ENCODE measurements at regions not wholly inside any gene's neighbourhood (a gene's known extent, or its start where the extent isn't known, plus 50 kb on each side); places are given as distances from the start of the nearest gene placed in this dataset.
A peak's percentile ranks its signal among the peaks of the same experiment; 100 is the strongest.
"Not testable (repeated sequence)": the region's sequence is repeated elsewhere in the genome, so short reads cannot be mapped to it uniquely, and the experiment has no call there.

GRCh38 chr3:150136242-150136641, 165.5 kb upstream of the PFN2 start:
- H3K36me3 ChIP-seq (ENCODE audit: control insufficient read depth, insufficient read depth, low read length), result no peaks in the 10 kb centered on the region
- no peak overlapping the region for H3K4me3 ChIP-seq (ENCODE audit: low read depth, low read length)
- H3K9ac ChIP-seq (ENCODE audit: low read length), result no peak overlapping the region
- no peaks in the 10 kb centered on the region for H3K9me3 ChIP-seq (ENCODE audit: control insufficient read depth, insufficient read depth, low read depth, low read length)
- peaks cover 17% of the 10 kb centered on the region for H3K4me1 ChIP-seq (ENCODE audit: control insufficient read depth, insufficient read depth, low read length)
- no peak overlapping the region for H3K27ac ChIP-seq (ENCODE audit: low read depth, low read length)
- H3K27me3 ChIP-seq (ENCODE audit: control insufficient read depth, insufficient read depth, low read length), result no peaks in the 10 kb centered on the region

- H3K27me3 ChIP-seq (ENCODE audit: control insufficient read depth, insufficient read depth, low read length), result no peaks in the 10 kb centered on the region
- no peaks in the 10 kb centered on the region for H3K36me3 ChIP-seq (ENCODE audit: control insufficient read depth, insufficient read depth, low read length)
- no peak overlapping the region for H3K9ac ChIP-seq (ENCODE audit: low read length)
- H3K9me3 ChIP-seq (ENCODE audit: control insufficient read depth, insufficient read depth, low read depth, low read length), result no peaks in the 10 kb centered on the region
- H3K27ac ChIP-seq (ENCODE audit: low read depth, low read length), result no peak overlapping the region
- peaks cover 26% of the 10 kb centered on the region for H3K4me1 ChIP-seq (ENCODE audit: control insufficient read depth, insufficient read depth, low read length)
- no peak overlapping the region for H3K4me3 ChIP-seq (ENCODE audit: low read depth, low read length)
Observed at GRCh38 chr3:150135287-150135721, 164.6 kb upstream of the PFN2 start.

GRCh38 chr3:150133293-150133692, 162.6 kb upstream of the PFN2 start:
- no peaks in the 10 kb centered on the region for H3K27me3 ChIP-seq (ENCODE audit: control insufficient read depth, insufficient read depth, low read length)
- H3K27ac ChIP-seq (ENCODE audit: low read depth, low read length), result no peak overlapping the region
- no peak overlapping the region for H3K9ac ChIP-seq (ENCODE audit: low read length)
- H3K4me1 ChIP-seq (ENCODE audit: control insufficient read depth, insufficient read depth, low read length), result peaks cover 42% of the 10 kb centered on the region
- H3K9me3 ChIP-seq (ENCODE audit: control insufficient read depth, insufficient read depth, low read depth, low read length), result no peaks in the 10 kb centered on the region
- H3K36me3 ChIP-seq (ENCODE audit: control insufficient read depth, insufficient read depth, low read length), result no peaks in the 10 kb centered on the region
- H3K4me3 ChIP-seq (ENCODE audit: low read depth, low read length), result no peak overlapping the region

GRCh38 chr3:150132101-150132749, 161.5 kb upstream of the PFN2 start:
- no peak overlapping the region for H3K4me3 ChIP-seq (ENCODE audit: low read depth, low read length)
- no peaks in the 10 kb centered on the region for H3K36me3 ChIP-seq (ENCODE audit: control insufficient read depth, insufficient read depth, low read length)
- H3K4me1 ChIP-seq (ENCODE audit: control insufficient read depth, insufficient read depth, low read length), result peaks cover 42% of the 10 kb centered on the region
- H3K9me3 ChIP-seq (ENCODE audit: control insufficient read depth, insufficient read depth, low read depth, low read length), result no peaks in the 10 kb centered on the region
- H3K27me3 ChIP-seq (ENCODE audit: control insufficient read depth, insufficient read depth, low read length), result no peaks in the 10 kb centered on the region
- no peak overlapping the region for H3K9ac ChIP-seq (ENCODE audit: low read length)
- no peak overlapping the region for H3K27ac ChIP-seq (ENCODE audit: low read depth, low read length)

- Histone ChIP-seq H3K27me3 (ENCODE audit: control insufficient read depth, insufficient read depth, low read length) (no peaks in the 10 kb centered on the region), H3K36me3 (ENCODE audit: control insufficient read depth, insufficient read depth, low read length) (no peaks in the 10 kb centered on the region), H3K4me3 (ENCODE audit: low read depth, low read length) (no peak overlapping the region), H3K9ac (ENCODE audit: low read length) (no peak overlapping the region), H3K4me1 (ENCODE audit: control insufficient read depth, insufficient read depth, low read length) (peaks cover 42% of the 10 kb centered on the region), H3K9me3 (ENCODE audit: control insufficient read depth, insufficient read depth, low read depth, low read length) (no peaks in the 10 kb centered on the region), H3K27ac (ENCODE audit: low read depth, low read length) (no peak overlapping the region)
Observed at GRCh38 chr3:150131663-150132062, 161.0 kb upstream of the PFN2 start.

DNA sequence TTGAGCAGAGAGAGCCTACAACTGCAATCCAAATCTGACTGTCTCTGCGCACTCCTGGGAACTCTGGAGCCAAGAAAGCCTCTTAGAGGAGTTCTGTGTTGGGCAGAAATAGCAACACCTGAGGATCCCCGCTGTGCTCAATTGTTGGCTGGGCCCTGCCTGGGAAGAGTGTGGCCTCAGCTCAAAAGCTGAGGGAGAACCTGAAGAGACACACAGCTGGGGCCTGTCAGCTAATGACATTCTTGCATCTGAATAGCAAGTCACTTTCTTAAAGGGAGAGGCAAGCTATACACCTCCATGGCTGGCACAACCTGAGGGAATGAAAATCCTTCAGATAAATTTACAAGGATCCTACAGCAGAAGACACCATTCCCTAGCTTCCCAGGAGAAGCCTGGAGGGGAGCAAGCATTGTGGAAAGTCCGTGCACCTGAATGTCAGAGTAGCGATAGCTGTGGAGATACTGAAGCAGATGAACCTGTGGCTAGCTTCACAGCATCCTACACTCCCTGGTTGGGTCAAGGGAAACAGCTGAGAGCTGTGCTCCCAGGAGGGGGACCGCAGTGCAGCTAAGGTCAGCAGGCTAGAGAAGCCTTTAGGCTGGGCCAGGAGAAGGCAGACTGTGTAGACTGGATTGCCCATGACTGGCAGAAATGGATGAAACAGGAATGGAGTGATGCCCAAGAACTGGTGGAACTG, 159.9 kb upstream of the PFN2 start:
- no peaks in the 10 kb centered on the region for H3K36me3 ChIP-seq (ENCODE audit: control insufficient read depth, insufficient read depth, low read length)
- peak overlapping the region; percentile 43 for H3K9ac ChIP-seq (ENCODE audit: low read length)
- H3K9me3 ChIP-seq (ENCODE audit: control insufficient read depth, insufficient read depth, low read depth, low read length), result no peaks in the 10 kb centered on the region
- H3K4me1 ChIP-seq (ENCODE audit: control insufficient read depth, insufficient read depth, low read length), result peaks cover 41% of the 10 kb centered on the region
- no peak overlapping the region for H3K27ac ChIP-seq (ENCODE audit: low read depth, low read length)
- peak overlapping the region; percentile 29; the same call in 1 of the 2 replicates for H3K4me3 ChIP-seq (ENCODE audit: low read depth, low read length)
- no peaks in the 10 kb centered on the region for H3K27me3 ChIP-seq (ENCODE audit: control insufficient read depth, insufficient read depth, low read length)

GRCh38 chr3:150129166-150129565, 158.5 kb upstream of the PFN2 start:
- no peak overlapping the region for H3K27ac ChIP-seq (ENCODE audit: low read depth, low read length)
- H3K4me3 ChIP-seq (ENCODE audit: low read depth, low read length), result no peak overlapping the region
- peaks cover 37% of the 10 kb centered on the region for H3K4me1 ChIP-seq (ENCODE audit: control insufficient read depth, insufficient read depth, low read length)

GRCh38 chr3:150128126-150128525, 157.4 kb upstream of the PFN2 start:
- Histone ChIP-seq H3K4me1 (ENCODE audit: control insufficient read depth, insufficient read depth, low read length) (peaks cover 37% of the 10 kb centered on the region), H3K9ac (ENCODE audit: low read length) (no peak overlapping the region), H3K4me3 (ENCODE audit: low read depth, low read length) (no peak overlapping the region), H3K9me3 (ENCODE audit: control insufficient read depth, insufficient read depth, low read depth, low read length) (no peaks in the 10 kb centered on the region), H3K27me3 (ENCODE audit: control insufficient read depth, insufficient read depth, low read length) (no peaks in the 10 kb centered on the region), H3K36me3 (ENCODE audit: control insufficient read depth, insufficient read depth, low read length) (no peaks in the 10 kb centered on the region), H3K27ac (ENCODE audit: low read depth, low read length) (no peak overlapping the region)

More at GRCh38 chr3:150129166-150129565, 158.5 kb upstream of the PFN2 start:
- no peaks in the 10 kb centered on the region for H3K9me3 ChIP-seq (ENCODE audit: control insufficient read depth, insufficient read depth, low read depth, low read length)
- no peak overlapping the region for H3K9ac ChIP-seq (ENCODE audit: low read length)
- no peaks in the 10 kb centered on the region for H3K36me3 ChIP-seq (ENCODE audit: control insufficient read depth, insufficient read depth, low read length)
- no peaks in the 10 kb centered on the region for H3K27me3 ChIP-seq (ENCODE audit: control insufficient read depth, insufficient read depth, low read length)

- Histone ChIP-seq H3K4me1 (ENCODE audit: control insufficient read depth, insufficient read depth, low read length) (peaks cover 32% of the 10 kb centered on the region), H3K9me3 (ENCODE audit: control insufficient read depth, insufficient read depth, low read depth, low read length) (no peaks in the 10 kb centered on the region), H3K9ac (ENCODE audit: low read length) (no peak overlapping the region), H3K27ac (ENCODE audit: low read depth, low read length) (no peak overlapping the region), H3K27me3 (ENCODE audit: control insufficient read depth, insufficient read depth, low read length) (no peaks in the 10 kb centered on the region), H3K36me3 (ENCODE audit: control insufficient read depth, insufficient read depth, low read length) (no peaks in the 10 kb centered on the region), H3K4me3 (ENCODE audit: low read depth, low read length) (no peak overlapping the region)
Observed at GRCh38 chr3:150127011-150127490, 156.4 kb upstream of the PFN2 start.

DNA sequence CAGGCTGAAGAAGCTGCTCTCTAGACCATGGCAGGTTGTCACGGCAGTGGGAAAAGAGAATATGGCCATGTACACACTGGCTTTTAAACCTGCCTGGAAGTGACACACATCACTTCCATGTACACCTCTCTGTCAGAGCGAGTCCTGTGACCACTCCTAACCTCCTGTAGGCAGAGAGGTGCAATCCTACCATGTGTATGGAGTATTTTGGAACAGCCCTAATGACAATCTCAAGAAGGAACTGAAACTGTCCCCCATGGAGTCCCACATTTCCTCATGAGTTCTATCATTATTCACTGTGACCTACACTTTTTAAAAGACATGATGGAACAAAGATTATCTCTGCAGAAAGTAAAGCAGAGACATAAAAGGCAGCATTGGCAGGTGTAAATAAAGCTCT, 153.4 kb upstream of the PFN2 start:
- peaks cover 12% of the 10 kb centered on the region for H3K4me1 ChIP-seq (ENCODE audit: control insufficient read depth, insufficient read depth, low read length)
- H3K27ac ChIP-seq (ENCODE audit: low read depth, low read length), result no peak overlapping the region
- no peaks in the 10 kb centered on the region for H3K9me3 ChIP-seq (ENCODE audit: control insufficient read depth, insufficient read depth, low read depth, low read length)
- H3K4me3 ChIP-seq (ENCODE audit: low read depth, low read length), result no peak overlapping the region
- H3K27me3 ChIP-seq (ENCODE audit: control insufficient read depth, insufficient read depth, low read length), result no peaks in the 10 kb centered on the region
- H3K36me3 ChIP-seq (ENCODE audit: control insufficient read depth, insufficient read depth, low read length), result no peaks in the 10 kb centered on the region
- no peak overlapping the region for H3K9ac ChIP-seq (ENCODE audit: low read length)

GRCh38 chr3:150123249-150123648, 152.6 kb upstream of the PFN2 start:
- not testable (repeated sequence) for H3K9ac ChIP-seq (ENCODE audit: low read length); H3K27ac ChIP-seq (ENCODE audit: low read depth, low read length); H3K27me3 ChIP-seq (ENCODE audit: control insufficient read depth, insufficient read depth, low read length); H3K4me3 ChIP-seq (ENCODE audit: low read depth, low read length); H3K36me3 ChIP-seq (ENCODE audit: control insufficient read depth, insufficient read depth, low read length); H3K9me3 ChIP-seq (ENCODE audit: control insufficient read depth, insufficient read depth, low read depth, low read length)
- H3K4me1 ChIP-seq (ENCODE audit: control insufficient read depth, insufficient read depth, low read length), result peaks cover 11% of the 10 kb centered on the region
